ENCODE measurements at regions not wholly inside any gene's neighbourhood (a gene's known extent, or its start where the extent isn't known, plus 50 kb on each side); places are given as distances from the start of the nearest gene placed in this dataset.

GRCh38 chr10:107502229-107502985 lies 337.9 kb upstream of the SORCS1 start:
- CTCF ChIA-PET, result no interaction called here
- DNase-seq (ENCODE audit: extremely low spot score), result no peak
- no peak for TF ChIP-seq L3MBTL2 (conservative IDR thresholded peaks at IDR 0.05)
- no peak for TF ChIP-seq PKNOX1 (IDR thresholded peaks at IDR 0.05)
- no peak for TF ChIP-seq FOXK2 (IDR thresholded peaks at IDR 0.05)
- no peak for TF ChIP-seq FOXA1 (IDR thresholded peaks at IDR 0.05)
- TF ChIP-seq ZNF384 (IDR thresholded peaks at IDR 0.05), result no peak
- no peak for TF ChIP-seq CTBP1 (IDR thresholded peaks at IDR 0.05; ENCODE audit: borderline replicate concordance)
- no peak for TF ChIP-seq TARDBP (IDR thresholded peaks at IDR 0.05)
- no peak for TF ChIP-seq SUZ12 (IDR thresholded peaks at IDR 0.05)
- TF ChIP-seq ARNT (IDR thresholded peaks at IDR 0.05), result no peak
- no peak for TF ChIP-seq HDGF (IDR thresholded peaks at IDR 0.05; ENCODE audit: borderline replicate concordance)
- no peak for TF ChIP-seq ELF4 (IDR thresholded peaks at IDR 0.05)
- no peak for TF ChIP-seq SP1 (IDR thresholded peaks at IDR 0.05)
- no peak for TF ChIP-seq FOXM1 (IDR thresholded peaks at IDR 0.05; ENCODE audit: borderline replicate concordance)
- no peak for TF ChIP-seq LEF1 (IDR thresholded peaks at IDR 0.05; ENCODE audit: borderline replicate concordance)
- no peak for TF ChIP-seq NFRKB (IDR thresholded peaks at IDR 0.05)
- TF ChIP-seq BHLHE40 (IDR thresholded peaks at IDR 0.05; ENCODE audit: borderline replicate concordance), result no peak
- POLR2A ChIA-PET, result no interaction called here

GRCh38 chr10:107498983-107499382 lies 334.5 kb upstream of the SORCS1 start:
- CTCF ChIA-PET, result no interaction called here
- POLR2A ChIA-PET, result no interaction called here
- DNase-seq (ENCODE audit: extremely low spot score), result no peak
- TF ChIP-seq CTBP1 (IDR thresholded peaks at IDR 0.05; ENCODE audit: borderline replicate concordance) (no peak), ELF4 (IDR thresholded peaks at IDR 0.05) (no peak), SUZ12 (IDR thresholded peaks at IDR 0.05) (no peak), ZNF384 (IDR thresholded peaks at IDR 0.05) (no peak), L3MBTL2 (conservative IDR thresholded peaks at IDR 0.05) (no peak), FOXM1 (IDR thresholded peaks at IDR 0.05; ENCODE audit: borderline replicate concordance) (no peak), FOXA1 (IDR thresholded peaks at IDR 0.05) (no peak), FOXK2 (IDR thresholded peaks at IDR 0.05) (no peak), HDGF (IDR thresholded peaks at IDR 0.05; ENCODE audit: borderline replicate concordance) (no peak), BHLHE40 (IDR thresholded peaks at IDR 0.05; ENCODE audit: borderline replicate concordance) (no peak), PKNOX1 (IDR thresholded peaks at IDR 0.05) (no peak), LEF1 (IDR thresholded peaks at IDR 0.05; ENCODE audit: borderline replicate concordance) (no peak), TARDBP (IDR thresholded peaks at IDR 0.05) (no peak), NFRKB (IDR thresholded peaks at IDR 0.05) (no peak), SP1 (IDR thresholded peaks at IDR 0.05) (no peak), ARNT (IDR thresholded peaks at IDR 0.05) (no peak)

GRCh38 chr10:107497024-107497423 lies 332.5 kb upstream of the SORCS1 start:
- no peak for DNase-seq (ENCODE audit: extremely low spot score)
- TF ChIP-seq ZNF384 (IDR thresholded peaks at IDR 0.05) (no peak), ELF4 (IDR thresholded peaks at IDR 0.05) (no peak), HDGF (IDR thresholded peaks at IDR 0.05; ENCODE audit: borderline replicate concordance) (no peak), TARDBP (IDR thresholded peaks at IDR 0.05) (no peak), SP1 (IDR thresholded peaks at IDR 0.05) (no peak)
- ChIA-PET CTCF (no interaction called here), POLR2A (no interaction called here)

- CTCF ChIA-PET, result no interaction called here
- no peak for DNase-seq (ENCODE audit: extremely low spot score)
- TF ChIP-seq L3MBTL2 (conservative IDR thresholded peaks at IDR 0.05) (no peak), ELF4 (IDR thresholded peaks at IDR 0.05) (no peak), FOXM1 (IDR thresholded peaks at IDR 0.05; ENCODE audit: borderline replicate concordance) (no peak), LEF1 (IDR thresholded peaks at IDR 0.05; ENCODE audit: borderline replicate concordance) (no peak), HDGF (IDR thresholded peaks at IDR 0.05; ENCODE audit: borderline replicate concordance) (no peak), BHLHE40 (IDR thresholded peaks at IDR 0.05; ENCODE audit: borderline replicate concordance) (no peak), TARDBP (IDR thresholded peaks at IDR 0.05) (no peak), ARNT (IDR thresholded peaks at IDR 0.05) (no peak), SP1 (IDR thresholded peaks at IDR 0.05) (no peak), SUZ12 (IDR thresholded peaks at IDR 0.05) (no peak), NFRKB (IDR thresholded peaks at IDR 0.05) (no peak), CTBP1 (IDR thresholded peaks at IDR 0.05; ENCODE audit: borderline replicate concordance) (no peak), ZNF384 (IDR thresholded peaks at IDR 0.05) (no peak), PKNOX1 (IDR thresholded peaks at IDR 0.05) (no peak)
- POLR2A ChIA-PET, result no interaction called here
These were observed 332.1 kb upstream of the SORCS1 start for GRCh38 chr10:107496594-107496993.

- ChIA-PET POLR2A (no interaction called here), CTCF (no interaction called here)
- TF ChIP-seq FOXK2 (IDR thresholded peaks at IDR 0.05) (no peak), ZNF384 (IDR thresholded peaks at IDR 0.05) (no peak), PKNOX1 (IDR thresholded peaks at IDR 0.05) (no peak), NFRKB (IDR thresholded peaks at IDR 0.05) (no peak), TARDBP (IDR thresholded peaks at IDR 0.05) (no peak), SP1 (IDR thresholded peaks at IDR 0.05) (no peak), SUZ12 (IDR thresholded peaks at IDR 0.05) (no peak), ARNT (IDR thresholded peaks at IDR 0.05) (no peak), ELF4 (IDR thresholded peaks at IDR 0.05) (no peak), BHLHE40 (IDR thresholded peaks at IDR 0.05; ENCODE audit: borderline replicate concordance) (no peak), CTBP1 (IDR thresholded peaks at IDR 0.05; ENCODE audit: borderline replicate concordance) (no peak), L3MBTL2 (conservative IDR thresholded peaks at IDR 0.05) (no peak), FOXM1 (IDR thresholded peaks at IDR 0.05; ENCODE audit: borderline replicate concordance) (no peak)
- DNase-seq (ENCODE audit: extremely low spot score), result no peak
These were observed 327.9 kb upstream of the SORCS1 start for GRCh38 chr10:107492389-107492788.

All from HEK293T (cell line).